ENCODE measurements at regions not wholly inside any gene's neighbourhood (a gene's known extent, or its start where the extent isn't known, plus 50 kb on each side); places are given as distances from the start of the nearest gene placed in this dataset.

- H2AFZ ChIP-seq (ENCODE audit: low read depth, low read length): no peak overlapping the region
- H3K4me2 ChIP-seq (ENCODE audit: insufficient read depth, low read length): no peak overlapping the region
- H3K36me3 ChIP-seq (ENCODE audit: control insufficient read depth, insufficient read depth, low read length): no peaks in the 10 kb centered on the region
- H3K79me2 ChIP-seq (ENCODE audit: control insufficient read depth, insufficient read depth, low read length): no peaks in the 10 kb centered on the region
- H3K27ac ChIP-seq (ENCODE audit: extremely low read depth, low read depth, low read length): no peak overlapping the region
- in situ Hi-C loops (cut with MboI) (loop anchor here (10.0 kb wide), 1 partner anchor 54 kb away; no protein-coding TSS in a partner anchor), intact Hi-C loops (cut with micrococcal nuclease) (no loop called here)
- no peak overlapping the region for H3K4me3 ChIP-seq
- DNase-seq (ENCODE audit: extremely low read depth in 1 of 4, low spot score in 3 of 4): no peak
- WGBS (ENCODE audit: insufficient coverage, low coverage, missing lambda C conversion rate): 78% methylated on average over 3 of the region's 3 CpGs
- no peak for ATAC-seq
- H3K4me1 ChIP-seq (replicated peaks in 1 of 2; ENCODE audit: control insufficient read depth in 2 of 2, insufficient read depth in 2 of 2, low read length in 2 of 2): peaks cover 13 to 31% of the 10 kb centered on the region in 2 experiments; a peak in 4 of 5 replicates
- ChIA-PET CTCF (ENCODE audit: low intra/inter-chr PET ratio) (no interaction called here), POLR2A (interaction anchor here (0.7 to 1.6 kb wide), 3 partner anchors 12 to 16 kb away, joined by 3 to 5 read pairs (median 4); no protein-coding TSS in a partner anchor)
- FAIRE-seq: no peak
- no peaks in the 10 kb centered on the region for H3K27me3 ChIP-seq (ENCODE audit: control insufficient read depth in 2 of 2, insufficient read depth in 2 of 2, low read length in 2 of 2)
- no peak overlapping the region for H3K9ac ChIP-seq (ENCODE audit: insufficient read depth in 1 of 2, low read depth in 2 of 2, low read length in 2 of 2)
- H4K20me1 ChIP-seq (replicated peaks; ENCODE audit: control insufficient read depth, insufficient read depth, low read length): no peaks in the 10 kb centered on the region
- no TSS peak for BruUV-seq (replicated peaks)
- H3K9me1 ChIP-seq (ENCODE audit: control insufficient read depth, insufficient read depth, low read length): no peaks in the 10 kb centered on the region
- no peaks in the 10 kb centered on the region for H3K9me3 ChIP-seq (replicated peaks; ENCODE audit: control insufficient read depth, insufficient read depth, low read depth, low read length)
- TF ChIP-seq ETS2 (tag; IDR thresholded peaks at IDR 0.05; ENCODE audit: borderline replicate concordance, poor library complexity, severe bottlenecking) (no peak), YBX1 (IDR thresholded peaks at IDR 0.05) (no peak), SIN3B (IDR thresholded peaks at IDR 0.05; ENCODE audit: low read depth) (no peak), TBL1XR1 (IDR thresholded peaks at IDR 0.05; ENCODE audit: low read length in 2 of 2) (no peak), ZNF449 (CRISPR knock-in tag; IDR thresholded peaks at IDR 0.05) (no peak), CREB3L1 (IDR thresholded peaks at IDR 0.05; ENCODE audit: borderline replicate concordance, low read depth) (no peak), DEAF1 (CRISPR knock-in tag; IDR thresholded peaks at IDR 0.05) (no peak), ZNF639 (CRISPR knock-in tag; conservative IDR thresholded peaks at IDR 0.05 in 1 of 2, IDR thresholded peaks at IDR 0.05 in 1 of 2) (no peak), MYNN (IDR thresholded peaks at IDR 0.05) (no peak), MYNN (CRISPR knock-in tag; IDR thresholded peaks at IDR 0.05) (no peak), CREM (IDR thresholded peaks at IDR 0.05; ENCODE audit: low read depth) (no peak), ZNF232 (CRISPR knock-in tag; IDR thresholded peaks at IDR 0.05) (no peak), MEF2A (IDR thresholded peaks at IDR 0.05; ENCODE audit: control insufficient read depth, low read depth, low read length) (no peak)
Measured at GRCh38 chr14:34058510-34058909, 107.6 kb upstream of the EGLN3 start.

Data from K562 (cell line).